Activated CD4-positive, CD25-positive, alpha-beta regulatory T cell treated with anti-CD3 and anti-CD28 coated beads, Interleukin-2, amount 50 U/mL, for 24 hours (primary cell): ENCODE measurements at regions not wholly inside any gene's neighbourhood (a gene's known extent, or its start where the extent isn't known, plus 50 kb on each side); places are given as distances from the start of the nearest gene placed in this dataset.
"Not testable (repeated sequence)": the region's sequence is repeated elsewhere in the genome, so short reads cannot be mapped to it uniquely, and the experiment has no call there.

Experiments used
- ATAC-seq, 2 donors: fragments of 150-1000 bp; cut with Tn5 transposase; one replicate each; pipeline ENCODE4 v1.10.0; 2021; ENCODE audit warnings: mild to moderate bottlenecking in 1 of 2, moderate library complexity in 1 of 2

GRCh38 chr2:65779021-65779420 is 346.6 kb upstream of the SPRED2 start:
- ATAC-seq: no peak

- no peak for ATAC-seq
Measured at GRCh38 chr2:65778137-65778536, 345.7 kb upstream of the SPRED2 start.

DNA sequence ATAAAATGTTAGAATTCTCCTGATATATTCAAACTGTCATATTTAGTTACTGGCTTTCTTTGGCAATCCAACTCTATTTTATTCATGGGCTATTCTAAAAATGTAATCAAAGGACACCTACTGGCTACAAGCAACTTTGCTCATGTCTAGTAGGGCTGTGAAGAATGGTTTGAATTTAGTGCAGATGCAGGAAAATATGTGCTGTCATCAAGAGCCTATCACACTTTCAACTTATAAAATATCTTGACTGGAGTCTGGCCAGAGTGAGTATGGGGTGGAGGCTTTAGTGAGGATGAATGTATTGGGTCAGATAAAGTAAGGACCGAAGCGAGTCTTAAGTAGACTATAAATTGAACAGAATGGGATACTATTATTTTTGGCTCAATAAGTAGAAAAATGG is 343.4 kb upstream of the SPRED2 start:
- no peak for ATAC-seq

GRCh38 chr2:65767946-65768345 is 335.5 kb upstream of the SPRED2 start:
- ATAC-seq: no peak

GRCh38 chr2:65766768-65767267 is 334.4 kb upstream of the SPRED2 start:
- ATAC-seq: no peak

DNA sequence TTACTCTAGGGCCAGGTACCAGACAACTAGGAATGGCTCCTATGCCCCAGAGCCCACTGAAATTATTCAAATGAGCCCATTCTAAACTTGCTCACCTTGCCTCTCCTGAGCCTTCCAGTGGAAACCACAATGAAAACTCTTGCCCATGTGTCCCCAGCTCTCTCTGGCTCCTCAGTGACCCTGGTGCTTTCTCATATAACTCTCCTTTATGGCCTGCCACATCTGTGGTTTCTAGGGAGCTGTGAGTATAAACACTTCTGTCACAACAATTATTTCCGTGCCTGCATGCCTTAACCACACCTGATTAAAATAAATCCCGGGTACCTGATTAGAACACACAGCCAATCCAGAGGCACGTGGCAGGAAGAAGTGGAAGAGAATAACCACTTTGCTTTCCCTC is 333.0 kb upstream of the SPRED2 start:
- no peak for ATAC-seq

- no peak for ATAC-seq
Measured at GRCh38 chr2:65762068-65762467, 329.7 kb upstream of the SPRED2 start.

GRCh38 chr2:65754219-65754618 is 321.8 kb upstream of the SPRED2 start:
- ATAC-seq: no peak

DNA sequence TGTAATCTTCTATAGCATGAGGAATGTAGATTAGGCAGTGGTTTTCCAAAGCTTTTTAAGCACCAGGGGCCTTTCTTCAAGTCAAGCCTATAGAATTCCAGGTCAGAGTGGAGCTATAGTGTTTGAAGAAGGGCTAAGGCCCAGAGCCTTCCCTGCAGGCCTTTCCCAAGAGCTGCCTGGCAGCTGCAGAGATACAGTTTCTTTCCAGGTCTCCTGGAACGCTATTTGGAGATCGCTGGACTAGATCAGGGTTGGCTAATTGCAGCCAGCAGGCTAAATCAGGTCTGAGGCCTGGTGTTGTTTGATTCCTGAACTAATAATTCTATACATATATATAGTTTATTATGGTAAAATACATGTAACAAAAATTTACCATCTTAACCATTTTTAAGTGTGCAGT is 319.0 kb upstream of the SPRED2 start:
- ATAC-seq: no peak

DNA sequence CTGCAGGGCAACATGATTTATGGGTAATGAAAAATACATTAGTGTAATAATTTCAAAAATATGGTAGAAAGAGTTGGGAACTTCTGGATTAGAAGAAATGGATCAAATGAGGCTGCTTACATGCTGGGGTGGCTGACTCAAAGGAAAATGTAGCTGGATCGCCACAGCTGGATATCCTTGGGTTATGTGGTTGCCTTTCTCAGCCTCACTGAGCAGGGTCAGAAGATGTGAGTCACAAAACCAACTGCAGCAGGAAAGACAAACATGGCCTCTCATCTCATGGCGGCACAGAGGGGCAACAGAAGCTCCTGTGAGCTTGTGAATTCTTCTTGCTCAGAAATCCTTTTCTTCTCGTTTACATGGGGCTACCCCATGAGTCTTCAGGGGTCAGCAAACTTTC is 317.1 kb upstream of the SPRED2 start:
- no peak for ATAC-seq

DNA sequence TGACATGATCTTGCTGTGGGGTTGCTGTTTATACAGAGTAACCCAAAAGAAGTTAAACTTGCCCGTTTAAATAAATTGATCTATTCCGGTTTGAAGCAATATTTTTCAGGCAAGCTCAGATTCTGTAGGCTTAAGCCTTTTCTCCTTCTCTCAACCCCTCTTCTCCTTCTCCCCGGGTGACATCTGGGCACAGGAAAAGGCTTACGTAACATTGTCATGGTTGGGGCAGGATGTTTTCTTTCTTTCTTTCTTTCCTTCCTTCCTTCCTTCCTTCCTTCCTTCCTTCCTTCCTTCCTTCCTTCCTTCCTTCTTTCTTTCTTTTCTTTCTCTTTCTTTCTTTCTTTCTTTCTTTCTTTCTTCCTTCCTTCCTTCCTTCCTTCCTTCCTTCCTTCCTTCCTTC is 315.5 kb upstream of the SPRED2 start:
- ATAC-seq: not testable (repeated sequence)

DNA sequence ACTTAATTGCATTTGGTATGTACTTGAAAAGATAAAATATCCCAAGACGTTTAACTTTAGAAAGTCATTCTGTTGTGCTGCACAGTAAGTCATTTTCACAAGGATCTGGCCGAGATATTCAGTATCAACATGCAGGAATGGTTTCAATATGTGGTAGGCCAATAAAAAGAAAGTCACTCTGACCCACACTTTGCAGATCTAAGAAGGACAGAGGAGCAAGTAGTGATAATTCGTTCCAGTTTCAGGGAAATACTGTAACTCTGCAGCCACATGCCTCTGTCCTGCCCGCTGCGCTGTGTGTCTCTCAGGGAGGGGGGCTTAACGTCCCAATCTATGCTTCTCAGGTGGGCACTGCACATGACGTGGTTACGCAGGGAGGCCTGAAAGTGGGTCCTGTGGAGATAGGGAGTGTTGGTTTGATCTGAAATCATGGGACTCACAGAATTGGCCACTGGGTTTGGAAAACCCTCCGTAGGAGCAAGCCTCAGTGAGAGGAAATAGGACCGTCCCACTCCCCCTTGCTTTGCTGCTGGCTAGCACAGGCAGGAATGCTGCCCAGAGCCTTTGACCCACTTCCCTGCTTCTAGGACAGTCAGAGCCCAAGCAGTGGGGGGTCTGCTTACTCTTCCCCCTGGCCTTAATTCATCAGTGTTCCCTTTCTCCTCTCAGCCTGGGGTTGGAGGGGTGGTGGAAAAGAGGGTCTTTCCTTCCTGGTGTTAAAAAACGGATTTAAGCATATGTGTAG is 314.7 kb upstream of the SPRED2 start:
- ATAC-seq: no peak

DNA sequence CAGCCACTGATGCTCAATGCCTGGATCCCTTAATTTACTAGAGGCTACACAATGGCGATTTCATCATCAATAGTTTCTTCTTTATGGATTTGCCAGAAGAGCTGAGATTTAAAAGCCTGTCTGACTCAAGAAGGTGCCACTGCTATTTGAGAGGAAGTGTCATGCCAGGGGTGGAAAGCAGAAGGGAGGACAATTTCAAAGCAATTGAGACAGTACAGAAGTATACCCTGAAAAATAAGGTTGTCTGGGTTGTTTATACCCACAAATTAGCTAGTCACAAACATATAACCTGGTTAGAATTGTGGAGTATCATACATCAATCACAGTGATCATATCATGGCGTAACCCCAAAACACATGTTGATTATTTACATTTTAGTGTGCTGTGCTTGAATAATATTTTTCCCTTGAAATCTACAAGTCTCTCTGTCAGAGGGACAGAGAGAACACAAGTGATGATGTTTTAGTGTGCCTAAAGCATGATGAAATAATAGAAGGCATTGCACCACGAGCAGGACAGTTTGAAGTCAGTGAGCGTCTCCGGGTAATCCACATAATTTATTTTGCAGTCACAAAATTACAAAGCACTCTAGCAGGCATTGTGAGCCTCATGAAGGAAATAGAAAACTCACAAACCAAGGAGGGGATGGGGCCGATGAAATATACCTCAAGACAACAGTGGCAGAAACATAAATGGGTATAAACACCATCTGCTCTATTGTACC is 312.2 kb upstream of the SPRED2 start:
- no peak for ATAC-seq

DNA sequence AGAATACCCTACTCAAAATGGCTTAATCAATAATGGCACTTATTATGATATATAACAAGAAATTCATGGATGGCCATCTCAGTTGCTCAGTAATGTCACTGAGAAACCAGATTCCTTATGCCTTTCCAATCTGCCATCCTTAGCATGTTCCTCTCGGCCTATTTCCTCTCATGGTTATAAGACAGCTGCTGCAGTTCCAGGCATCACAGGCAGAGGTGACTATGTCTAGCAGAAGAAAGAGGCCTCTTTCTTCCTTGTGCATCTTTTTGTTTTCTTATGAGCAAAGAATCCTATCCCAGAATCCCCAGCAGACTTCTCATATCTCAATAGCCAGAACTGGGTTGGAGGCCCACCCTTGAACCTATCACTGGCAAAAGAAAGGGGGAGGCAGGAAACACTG is 310.6 kb upstream of the SPRED2 start:
- no peak for ATAC-seq

DNA sequence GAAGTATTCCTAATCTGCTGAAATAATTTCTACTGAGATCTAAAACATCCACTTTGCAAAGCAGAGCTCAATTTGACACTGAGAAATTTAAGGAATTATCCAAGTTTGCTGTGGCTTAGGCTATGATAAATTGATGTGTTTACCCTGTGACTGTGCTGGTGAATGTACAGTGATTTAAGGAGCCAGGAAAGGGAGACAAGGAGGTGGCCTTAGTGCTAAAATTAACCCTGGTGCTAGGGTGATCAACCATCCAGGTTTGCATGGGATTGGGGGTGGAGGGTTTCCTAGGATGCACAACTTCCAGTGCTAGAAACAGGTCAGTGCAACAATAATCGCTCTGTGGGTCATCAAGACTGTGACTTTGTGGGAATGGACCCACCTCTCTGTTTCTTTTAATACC is 307.5 kb upstream of the SPRED2 start:
- ATAC-seq: no peak

DNA sequence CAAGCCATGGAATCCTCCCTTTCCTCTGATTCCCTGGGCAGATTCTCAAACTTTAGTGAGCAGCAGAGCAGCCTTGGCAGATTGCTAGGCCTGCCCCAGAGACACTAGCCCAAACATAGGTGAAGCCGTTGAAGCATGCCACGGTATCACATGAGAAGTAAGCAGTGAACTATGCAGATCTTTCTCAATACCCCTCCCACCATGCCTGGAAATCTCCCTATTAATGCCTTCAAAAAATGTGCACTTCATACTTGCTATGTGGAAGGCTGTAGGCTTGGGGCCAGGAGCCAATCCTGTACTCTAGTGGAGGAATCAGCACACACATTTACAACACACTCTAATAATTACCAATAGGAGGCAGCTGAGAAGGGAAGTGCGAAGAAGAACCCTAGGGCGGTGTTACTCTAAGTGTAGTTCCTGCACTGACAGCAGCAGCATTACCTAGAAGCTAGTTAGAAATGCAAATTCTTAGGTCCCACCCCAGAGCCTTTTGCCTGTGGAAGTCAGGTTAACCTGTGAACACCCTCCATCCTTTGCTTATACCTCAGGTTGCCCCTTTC is 305.1 kb upstream of the SPRED2 start:
- no peak for ATAC-seq

DNA sequence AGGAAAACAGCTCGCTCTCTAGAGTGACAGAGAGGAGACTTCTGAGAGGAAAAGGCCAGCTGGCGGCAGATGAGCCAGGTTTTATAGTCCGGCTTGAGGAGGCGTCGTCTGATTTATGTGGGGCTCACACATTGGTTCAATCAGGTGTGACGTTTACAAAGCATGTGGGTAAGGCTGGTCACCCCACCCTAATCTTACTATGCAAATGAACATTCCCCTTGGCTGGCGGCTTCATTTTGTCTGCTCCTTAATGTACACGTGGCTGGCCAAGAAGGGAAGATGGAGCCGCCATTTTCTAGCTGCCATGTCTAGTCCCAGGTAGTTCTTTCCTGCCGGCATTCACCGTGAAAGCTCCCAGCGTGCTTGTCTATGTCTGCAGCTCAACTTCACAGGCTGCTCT is 299.1 kb upstream of the SPRED2 start:
- ATAC-seq: no peak

GRCh38 chr2:65730186-65730585 is 297.8 kb upstream of the SPRED2 start:
- ATAC-seq: no peak

- ATAC-seq: no peak
Measured at GRCh38 chr2:65729246-65729645, 296.8 kb upstream of the SPRED2 start.

- ATAC-seq: no peak
Measured at GRCh38 chr2:65728477-65729180, 296.2 kb upstream of the SPRED2 start.

DNA sequence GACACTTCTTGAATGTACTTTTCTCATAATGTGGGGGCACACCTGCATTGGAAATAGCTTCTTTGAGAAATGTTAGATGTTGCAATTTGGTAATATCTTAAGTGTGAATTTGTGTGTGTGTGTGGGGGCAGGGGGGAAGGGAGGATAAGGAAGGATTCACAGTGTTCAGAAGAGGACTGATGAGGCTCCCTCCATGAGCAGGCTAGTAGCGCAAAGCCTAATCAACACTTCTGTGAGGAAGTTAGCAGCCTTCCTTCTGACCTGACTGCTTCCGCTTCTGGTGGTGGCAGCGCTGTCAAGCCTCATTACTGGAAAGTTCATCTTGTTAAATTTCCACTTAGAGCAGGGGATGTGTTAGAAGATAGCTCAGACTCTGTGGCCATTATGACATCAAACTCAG is 295.4 kb upstream of the SPRED2 start:
- ATAC-seq: no peak

DNA sequence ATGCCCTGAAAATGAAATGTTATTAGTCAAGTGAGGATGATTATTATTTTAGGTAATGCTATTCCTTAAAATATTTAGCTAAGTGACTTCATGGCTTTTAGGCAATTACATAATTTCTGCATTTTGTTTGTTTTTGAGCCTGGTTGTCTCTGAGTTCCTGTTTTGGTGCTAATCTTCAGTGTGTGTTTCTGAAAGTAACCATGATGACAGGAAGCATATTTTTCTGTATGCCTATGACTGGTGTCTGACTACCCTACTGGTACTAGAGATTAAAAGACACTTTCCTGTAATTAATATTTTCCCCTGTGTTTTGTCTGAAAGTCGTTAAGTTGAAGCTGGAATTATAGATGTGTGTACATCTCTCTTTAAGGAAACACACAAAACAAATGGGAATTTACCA is 295.0 kb upstream of the SPRED2 start:
- ATAC-seq: no peak

DNA sequence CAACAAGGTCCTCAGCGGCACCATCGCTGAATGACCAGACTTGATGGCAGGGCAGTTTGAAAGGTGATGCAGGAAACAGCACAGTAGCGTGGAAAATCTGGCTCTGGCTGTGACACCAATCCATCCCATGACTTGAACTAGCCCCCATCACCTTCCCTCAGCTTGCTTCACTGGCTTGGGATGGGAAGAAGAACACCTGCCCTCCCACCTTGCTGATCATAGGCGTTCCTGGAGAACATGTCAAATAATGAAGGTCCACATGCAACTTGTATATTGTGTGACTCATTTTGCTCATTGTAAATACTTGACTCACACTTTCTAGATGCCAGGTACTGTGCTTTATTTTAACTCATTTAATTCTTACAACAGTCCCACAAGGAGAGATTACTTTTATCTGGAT is 292.4 kb upstream of the SPRED2 start:
- no peak for ATAC-seq
